ENCODE measurements at regions not wholly inside any gene's neighbourhood (a gene's known extent, or its start where the extent isn't known, plus 50 kb on each side); places are given as distances from the start of the nearest gene placed in this dataset.
A peak's percentile ranks its signal among the peaks of the same experiment; 100 is the strongest.

DNA sequence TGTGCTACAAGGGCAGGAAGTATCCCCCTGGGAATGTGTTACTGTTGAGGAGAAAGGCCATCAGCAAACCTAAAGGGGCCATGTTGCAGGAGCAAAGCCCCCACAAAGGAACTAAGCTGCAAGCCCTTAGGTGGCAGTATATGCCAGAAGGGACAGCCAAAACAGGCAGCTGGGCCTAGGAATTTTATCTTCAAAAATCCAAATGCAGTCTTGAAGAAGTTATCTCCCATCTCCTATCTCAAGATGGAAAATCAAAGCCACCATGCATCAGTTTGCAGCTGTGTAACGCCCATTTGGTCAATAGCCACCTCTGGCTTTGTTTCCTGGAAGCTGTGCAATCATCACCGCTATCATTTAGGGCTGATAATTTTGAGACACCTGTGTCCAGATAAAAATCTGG, 400.3 kb downstream of the ARHGEF28 start:
- TF ChIP-seq POLR2AphosphoS5 (IDR thresholded peaks at IDR 0.05; ENCODE audit: low read depth, low read length) (no peak), TCF7L2 (IDR thresholded peaks at IDR 0.05; ENCODE audit: borderline replicate concordance, extremely low read depth, insufficient read depth, insufficient read length) (no peak), YY1 (IDR thresholded peaks at IDR 0.05; ENCODE audit: extremely low read depth, insufficient replicate concordance, low read depth, low read length) (no peak), POLR2A (IDR thresholded peaks at IDR 0.05; ENCODE audit: borderline replicate concordance, extremely low read depth, insufficient read depth, insufficient read length) (no peak), RAD21 (IDR thresholded peaks at IDR 0.05; ENCODE audit: low read depth) (peak; percentile 20; the same call in 1 of the 2 replicates), CBX3 (IDR thresholded peaks at IDR 0.05; ENCODE audit: low read depth) (no peak), EZH2 (IDR thresholded peaks at IDR 0.05) (no peak), EZH2phosphoT487 (IDR thresholded peaks at IDR 0.05; ENCODE audit: borderline replicate concordance) (no peak)
- TF ChIP-seq, protein P1, sequence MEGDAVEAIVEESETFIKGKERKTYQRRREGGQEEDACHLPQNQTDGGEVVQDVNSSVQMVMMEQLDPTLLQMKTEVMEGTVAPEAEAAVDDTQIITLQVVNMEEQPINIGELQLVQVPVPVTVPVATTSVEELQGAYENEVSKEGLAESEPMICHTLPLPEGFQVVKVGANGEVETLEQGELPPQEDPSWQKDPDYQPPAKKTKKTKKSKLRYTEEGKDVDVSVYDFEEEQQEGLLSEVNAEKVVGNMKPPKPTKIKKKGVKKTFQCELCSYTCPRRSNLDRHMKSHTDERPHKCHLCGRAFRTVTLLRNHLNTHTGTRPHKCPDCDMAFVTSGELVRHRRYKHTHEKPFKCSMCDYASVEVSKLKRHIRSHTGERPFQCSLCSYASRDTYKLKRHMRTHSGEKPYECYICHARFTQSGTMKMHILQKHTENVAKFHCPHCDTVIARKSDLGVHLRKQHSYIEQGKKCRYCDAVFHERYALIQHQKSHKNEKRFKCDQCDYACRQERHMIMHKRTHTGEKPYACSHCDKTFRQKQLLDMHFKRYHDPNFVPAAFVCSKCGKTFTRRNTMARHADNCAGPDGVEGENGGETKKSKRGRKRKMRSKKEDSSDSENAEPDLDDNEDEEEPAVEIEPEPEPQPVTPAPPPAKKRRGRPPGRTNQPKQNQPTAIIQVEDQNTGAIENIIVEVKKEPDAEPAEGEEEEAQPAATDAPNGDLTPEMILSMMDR (IDR thresholded peaks at IDR 0.05 in 2 of 3, conservative IDR thresholded peaks at IDR 0.05 in 1 of 3; ENCODE audit: borderline replicate concordance in 1 of 3, insufficient read depth in 1 of 3, low read depth in 2 of 3, low read length in 2 of 3), result no peak
- TF ChIP-seq, protein P2, sequence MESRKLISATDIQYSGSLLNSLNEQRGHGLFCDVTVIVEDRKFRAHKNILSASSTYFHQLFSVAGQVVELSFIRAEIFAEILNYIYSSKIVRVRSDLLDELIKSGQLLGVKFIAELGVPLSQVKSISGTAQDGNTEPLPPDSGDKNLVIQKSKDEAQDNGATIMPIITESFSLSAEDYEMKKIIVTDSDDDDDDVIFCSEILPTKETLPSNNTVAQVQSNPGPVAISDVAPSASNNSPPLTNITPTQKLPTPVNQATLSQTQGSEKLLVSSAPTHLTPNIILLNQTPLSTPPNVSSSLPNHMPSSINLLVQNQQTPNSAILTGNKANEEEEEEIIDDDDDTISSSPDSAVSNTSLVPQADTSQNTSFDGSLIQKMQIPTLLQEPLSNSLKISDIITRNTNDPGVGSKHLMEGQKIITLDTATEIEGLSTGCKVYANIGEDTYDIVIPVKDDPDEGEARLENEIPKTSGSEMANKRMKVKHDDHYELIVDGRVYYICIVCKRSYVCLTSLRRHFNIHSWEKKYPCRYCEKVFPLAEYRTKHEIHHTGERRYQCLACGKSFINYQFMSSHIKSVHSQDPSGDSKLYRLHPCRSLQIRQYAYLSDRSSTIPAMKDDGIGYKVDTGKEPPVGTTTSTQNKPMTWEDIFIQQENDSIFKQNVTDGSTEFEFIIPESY (IDR thresholded peaks at IDR 0.05; ENCODE audit: extremely low read depth, insufficient replicate concordance, low read length), result no peak
- TF ChIP-seq, protein P3, sequence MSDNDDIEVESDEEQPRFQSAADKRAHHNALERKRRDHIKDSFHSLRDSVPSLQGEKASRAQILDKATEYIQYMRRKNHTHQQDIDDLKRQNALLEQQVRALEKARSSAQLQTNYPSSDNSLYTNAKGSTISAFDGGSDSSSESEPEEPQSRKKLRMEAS (IDR thresholded peaks at IDR 0.05), result no peak
